Heart right ventricle (tissue), 16 donors: ENCODE measurements at regions not wholly inside any gene's neighbourhood (a gene's known extent, or its start where the extent isn't known, plus 50 kb on each side); places are given as distances from the start of the nearest gene placed in this dataset.

ENCODE experiments used
- ATAC-seq, 8 donors: fragments of 200-7000 bp; cut with Tn5 transposase; one replicate each; pipeline ENCODE4 v1.9.1; 2020; ENCODE audit warnings: mild to moderate bottlenecking in 8 of 8, moderate library complexity in 8 of 8, moderate number of reproducible peaks in 1 of 8
- DNase-seq, 2 donors: peaks; one replicate each; pipeline ENCODE4 v3.0.0-alpha.2; 2020
- H3K27ac ChIP-seq, 10 donors: fragments of 200-600 bp; sonication (generic) in 2 of 10; one replicate each; pipeline versions ENCODE4 v1.5.0 to v1.8.0; 2020 to 2022; ENCODE audit warnings: mild to moderate bottlenecking in 3 of 10
- H3K27me3 ChIP-seq, 7 donors: fragments of 200-600 bp; one replicate each; pipeline ENCODE4 v1.8.0; 2021 to 2022; ENCODE audit warnings: mild to moderate bottlenecking in 2 of 7
- H3K36me3 ChIP-seq, 9 donors: fragments of 200-600 bp; sonication (generic) in 1 of 9; one replicate each; pipeline versions ENCODE4 v1.5.0 to v1.8.0; 2020 to 2022; ENCODE audit warnings: mild to moderate bottlenecking in 2 of 9
- H3K4me1 ChIP-seq, 9 donors: fragments of 200-600 bp; sonication (generic) in 1 of 9; one replicate each; pipeline versions ENCODE4 v1.5.0 to v1.8.0; 2020 to 2022; ENCODE audit warnings: mild to moderate bottlenecking in 4 of 9
- H3K4me3 ChIP-seq, 10 donors: fragments of 200-600 bp; sonication (generic) in 2 of 10; one replicate each; pipeline versions ENCODE4 v1.5.0 to v1.8.0; 2020 to 2022; ENCODE audit warnings: mild to moderate bottlenecking in 7 of 10, moderate library complexity in 2 of 10
- H3K9me3 ChIP-seq, 11 donors: fragments of 200-600 bp in 10 of 11; sonication (generic) in 2 of 11; one replicate each; pipeline versions ENCODE4 v1.5.0 to v1.8.0; 2013 to 2022; ENCODE audit warnings: mild to moderate bottlenecking in 2 of 11, control low read depth in 1 of 11, moderate library complexity in 1 of 11
- CTCF ChIP-seq, 9 donors: fragments of 200-600 bp; sonication (generic) in 2 of 9; IDR thresholded peaks; one replicate each; pipeline versions ENCODE4 v1.5.0 to v1.8.0; 2021 to 2022; ENCODE audit warnings: antibody characterized with exemption in 9 of 9, mild to moderate bottlenecking in 5 of 9, moderate library complexity in 1 of 9
- WGBS, 2 donors: extraction: QIAGEN DNeasy Blood & Tissue Kit; methylation state at CpG; one replicate each; pipeline ENCODE4 v1.1.7; 2013; ENCODE audit warnings: inconsistent platforms in 1 of 2; 5-methylcytosine and 5-hydroxymethylcytosine counted together
- intact Hi-C, 10 donors: fragments of 100-400 bp; cut with DNase I; formaldehyde crosslinking; loops; one replicate each; pipeline versions ENCODE4 v1.11.1 to v1.14.2; 2022
- donor health status: Arrhythmogenic right ventricular cardiomyopathy.
- donor health status: ischemic (EF 13 %, LVEDD 7.1; RV severe dilation, severe dysfunction).
- donor health status: healthy with polysubstance abuse.
- donor health status: DM: no; HTN: yes; CAD: no.
- donor health status: DM: no; HTN: no; CAD: no.
- donor health status: ischemic (EF 25% LVEDD 6.9; RV normal size, moderate dysfunction).
- donor health status: ischemic (EF 25% LVEDD 5.7; RV mildly dilated, moderate dysfunction).
- donor health status: healthy.
- donor health status: DM: yes; HTN: yes; CAD: no.
- donor health status: Ischemic cardiomyopathy.
- donor health status: ischemic (EF 35%, LVEDD 5.7; RV mildly dilated, moderate dysfunction).
- donor health status: nonischemic (EF 11% LVEDD 7.7; RV severe dilation, severe dysfunction).
- donor health status: DM: yes; HTN: yes; CAD: no.
- donor health status: PGD.
- donor health status: ischemic (EF 29% LVEDD 5.4; RV normal size, mild dysfunction).
- donor health status: nonischemic (EF 23%, LVEDD 6.1; RV moderate dilation, normal function).

- peak overlapping the region in 1 of 10 donors; percentile 4 for H3K27ac ChIP-seq
- no peak for DNase-seq
- no peaks in the 10 kb centered on the region for H3K9me3 ChIP-seq
- TF ChIP-seq CTCF (IDR thresholded peaks at IDR 0.05): peak in 4 of 9 donors; percentile 33 to 39 (median 37)
- ATAC-seq: peak; percentile 53 to 78 (median 67)
- no peak overlapping the region for H3K4me3 ChIP-seq
- no peaks in the 10 kb centered on the region for H3K27me3 ChIP-seq
- peaks cover 0 to 20% (median 3%) of the 10 kb centered on the region in 9 donors for H3K4me1 ChIP-seq
- WGBS, 2 donors: 57 to 64% methylated on average over 3 of the region's 3 CpGs
- H3K36me3 ChIP-seq: no peaks in the 10 kb centered on the region
- intact Hi-C loops: no loop called here
Measured at GRCh38 chr13:79642596-79642995, 161.6 kb downstream of the NDFIP2 start.

- Histone ChIP-seq H3K27ac (peak overlapping the region; percentile 12 to 78 (median 64)), H3K9me3 (no peaks in the 10 kb centered on the region), H3K4me3 (peak overlapping the region in 9 of 10 donors; percentile 7 to 40 (median 26)), H3K4me1 (peaks cover 0 to 28% (median 5%) of the 10 kb centered on the region in 9 donors), H3K27me3 (no peaks in the 10 kb centered on the region), H3K36me3 (no peaks in the 10 kb centered on the region)
- ATAC-seq (peak; percentile 91 to 99 (median 96)), DNase-seq (peak; percentile 74 to 76)
- WGBS, 2 donors: 21 to 28% methylated on average over 5 of the region's 5 CpGs
- intact Hi-C loops: loop anchor here in 5 of 10 donors (5.0 to 10.0 kb wide), 4 partner anchors 40 to 728 kb away; no protein-coding TSS in a partner anchor
- TF ChIP-seq CTCF (IDR thresholded peaks at IDR 0.05): no peak
Measured at GRCh38 chr13:79637133-79637763, 156.3 kb downstream of the NDFIP2 start.

GRCh38 chr13:79631051-79631659 is 150.2 kb downstream of the NDFIP2 start:
- H3K4me3 ChIP-seq: no peak overlapping the region
- peak overlapping the region in 1 of 10 donors; percentile 35 for H3K27ac ChIP-seq
- intact Hi-C loops: loop anchor here in 4 of 10 donors (5.0 to 10.0 kb wide), 4 partner anchors 144 to 734 kb away; partner anchors contain the start of gene SPRY2 (in 1 of the 4)
- 58 to 66% methylated on average over 3 of the region's 3 CpGs for WGBS, 2 donors
- peak; percentile 60 to 93 (median 78) for ATAC-seq
- no peaks in the 10 kb centered on the region for H3K36me3 ChIP-seq
- H3K9me3 ChIP-seq: no peaks in the 10 kb centered on the region
- peak in 8 of 9 donors; percentile 14 to 55 (median 43) for TF ChIP-seq CTCF (IDR thresholded peaks at IDR 0.05)
- H3K27me3 ChIP-seq: no peaks in the 10 kb centered on the region
- DNase-seq: peak in 1 of 2 donors; percentile 7
- peaks cover 0 to 6% (median 0%) of the 10 kb centered on the region in 9 donors for H3K4me1 ChIP-seq

GRCh38 chr13:79628463-79628862 is 147.5 kb downstream of the NDFIP2 start:
- H3K4me3 ChIP-seq: no peak overlapping the region
- no peak for ATAC-seq
- DNase-seq: no peak
- H3K9me3 ChIP-seq: no peaks in the 10 kb centered on the region
- H3K4me1 ChIP-seq: peaks cover 0 to 6% (median 0%) of the 10 kb centered on the region in 9 donors
- 34 to 53% methylated on average over 4 of the region's 4 CpGs for WGBS, 2 donors
- TF ChIP-seq CTCF (IDR thresholded peaks at IDR 0.05): no peak
- no peak overlapping the region for H3K27ac ChIP-seq
- no peaks in the 10 kb centered on the region for H3K36me3 ChIP-seq
- no peaks in the 10 kb centered on the region for H3K27me3 ChIP-seq
- intact Hi-C loops: no loop called here
